ENCODE measurements at regions not wholly inside any gene's neighbourhood (a gene's known extent, or its start where the extent isn't known, plus 50 kb on each side); places are given as distances from the start of the nearest gene placed in this dataset.

DNA sequence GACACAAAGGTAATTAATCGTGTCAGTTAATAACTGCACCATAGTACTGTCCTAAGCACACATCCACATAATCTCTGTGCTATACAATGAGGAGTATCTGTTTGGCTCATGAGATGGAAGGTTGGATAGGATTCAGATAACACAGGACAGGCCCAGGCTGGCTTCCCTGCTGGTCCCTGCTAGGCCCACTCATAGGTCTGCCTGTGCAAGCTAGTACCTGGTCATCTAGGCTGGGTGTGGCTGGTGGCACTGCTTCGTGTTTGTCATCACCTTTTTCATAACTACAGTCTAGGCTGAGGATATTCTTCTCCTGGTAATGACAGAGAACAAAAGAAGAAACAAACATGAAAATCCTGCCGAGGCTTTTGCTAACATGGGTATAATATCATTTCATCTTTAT lies 392.8 kb downstream of the TRIB2 start:
- WGBS (ENCODE audit: insufficient coverage, insufficient replicate concordance, low lambda C conversion rate, missing lambda C conversion rate) = 0% methylated on average over 3 of the region's 3 CpGs
- no peaks in the 10 kb centered on the region for H4K20me1 ChIP-seq (ENCODE audit: control insufficient read depth, insufficient read depth)
- SMC1A ChIA-PET (ENCODE audit: uncharacterized antibody, unreplicated experiment) = no interaction called here
- RAD21 ChIA-PET (ENCODE audit: unreplicated experiment) = no interaction called here
- BruUV-seq (replicated peaks) = no TSS peak
- TF ChIP-seq ETV6 (conservative IDR thresholded peaks at IDR 0.05 in 1 of 2, IDR thresholded peaks at IDR 0.05 in 1 of 2; ENCODE audit: borderline replicate concordance in 1 of 2, low read depth in 1 of 2) = no peak
- TF ChIP-seq CBFB (IDR thresholded peaks at IDR 0.05; ENCODE audit: low read depth) = no peak
- no peak for TF ChIP-seq MYB (IDR thresholded peaks at IDR 0.05; ENCODE audit: borderline replicate concordance, low read depth, low read length)
- TF ChIP-seq KLF5 (IDR thresholded peaks at IDR 0.05; ENCODE audit: partially characterized antibody) = no peak
- TF ChIP-seq RFX5 (IDR thresholded peaks at IDR 0.05; ENCODE audit: low read depth, low read length) = no peak
- TF ChIP-seq EGR1 (IDR thresholded peaks at IDR 0.05; ENCODE audit: borderline replicate concordance in 1 of 2, low read depth in 2 of 2, low read length in 2 of 2) = no peak
- TF ChIP-seq, protein P1, sequence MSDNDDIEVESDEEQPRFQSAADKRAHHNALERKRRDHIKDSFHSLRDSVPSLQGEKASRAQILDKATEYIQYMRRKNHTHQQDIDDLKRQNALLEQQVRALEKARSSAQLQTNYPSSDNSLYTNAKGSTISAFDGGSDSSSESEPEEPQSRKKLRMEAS (IDR thresholded peaks at IDR 0.05; ENCODE audit: low read depth, low read length) = no peak
- TF ChIP-seq HCFC1 (IDR thresholded peaks at IDR 0.05; ENCODE audit: low read length) = no peak
- H3K79me2 ChIP-seq (ENCODE audit: control insufficient read depth, insufficient read depth, low read length) = no peaks in the 10 kb centered on the region
- H3K9ac ChIP-seq (ENCODE audit: control insufficient read depth, insufficient read depth, low read length) = no peak overlapping the region
- no peak for DNase-seq (ENCODE audit: low read depth, low spot score)
- no peak overlapping the region for H3K4me3 ChIP-seq
- no peak for FAIRE-seq
- in situ Hi-C loops (cut with MboI) (no loop called here), intact Hi-C loops (cut with micrococcal nuclease; ENCODE audit: unreplicated experiment) (no loop called here)
- no peaks in the 10 kb centered on the region for H3K4me1 ChIP-seq (ENCODE audit: control insufficient read depth, insufficient read depth, low read length)
- no peak overlapping the region for H2AFZ ChIP-seq (ENCODE audit: control insufficient read depth, low read depth, low read length)
- CTCF ChIA-PET = no interaction called here
- POLR2A ChIA-PET = no interaction called here
- H3K27me3 ChIP-seq (replicated peaks in 1 of 2; ENCODE audit: control insufficient read depth in 2 of 2, insufficient read depth in 2 of 2, low read length in 1 of 2) = no peaks in the 10 kb centered on the region
- no peak overlapping the region for H3K4me2 ChIP-seq (ENCODE audit: control insufficient read depth, insufficient read depth)
- no peak for ATAC-seq
- H3K27ac ChIP-seq (ENCODE audit: control insufficient read depth, insufficient read depth) = no peak overlapping the region
- no peaks in the 10 kb centered on the region for H3K9me3 ChIP-seq (replicated peaks; ENCODE audit: control insufficient read depth, insufficient read depth, low read length)
- H3K36me3 ChIP-seq (ENCODE audit: control insufficient read depth in 2 of 2, insufficient read depth in 2 of 2, low read length in 1 of 2) = no peaks in the 10 kb centered on the region

DNA sequence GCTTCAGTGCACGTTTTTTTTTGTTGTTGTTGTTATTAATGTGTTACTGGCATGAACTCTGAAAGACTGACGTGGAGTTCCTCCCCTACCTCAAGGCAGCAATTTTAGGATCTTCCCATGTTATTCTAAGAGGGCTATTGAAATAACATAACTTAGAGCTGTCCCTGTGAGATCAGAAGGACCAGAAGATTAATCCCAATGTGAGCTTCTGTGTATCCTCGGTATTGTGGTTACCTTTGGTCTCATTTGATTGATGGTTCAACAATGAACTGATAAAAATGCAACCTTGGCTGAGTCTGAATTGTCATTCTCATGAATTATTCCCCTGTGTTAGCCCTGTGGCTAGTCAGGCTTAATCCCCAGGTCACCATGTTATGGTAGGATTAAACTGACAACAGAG lies 394.1 kb downstream of the TRIB2 start:
- SMC1A ChIA-PET (ENCODE audit: uncharacterized antibody, unreplicated experiment) = no interaction called here
- no peaks in the 10 kb centered on the region for H3K4me1 ChIP-seq (ENCODE audit: control insufficient read depth, insufficient read depth, low read length)
- H3K9ac ChIP-seq (ENCODE audit: control insufficient read depth, insufficient read depth, low read length) = no peak overlapping the region
- H3K4me3 ChIP-seq = no peak overlapping the region
- no peaks in the 10 kb centered on the region for H3K36me3 ChIP-seq (ENCODE audit: control insufficient read depth in 2 of 2, insufficient read depth in 2 of 2, low read length in 1 of 2)
- H2AFZ ChIP-seq (ENCODE audit: control insufficient read depth, low read depth, low read length) = no peak overlapping the region
- no peaks in the 10 kb centered on the region for H3K27me3 ChIP-seq (replicated peaks in 1 of 2; ENCODE audit: control insufficient read depth in 2 of 2, insufficient read depth in 2 of 2, low read length in 1 of 2)
- FAIRE-seq = no peak
- ATAC-seq = no peak
- no peak overlapping the region for H3K4me2 ChIP-seq (ENCODE audit: control insufficient read depth, insufficient read depth)
- BruUV-seq (replicated peaks) = no TSS peak
- POLR2A ChIA-PET = no interaction called here
- H3K9me3 ChIP-seq (replicated peaks; ENCODE audit: control insufficient read depth, insufficient read depth, low read length) = no peaks in the 10 kb centered on the region
- RAD21 ChIA-PET (ENCODE audit: unreplicated experiment) = no interaction called here
- H4K20me1 ChIP-seq (ENCODE audit: control insufficient read depth, insufficient read depth) = no peaks in the 10 kb centered on the region
- no peaks in the 10 kb centered on the region for H3K79me2 ChIP-seq (ENCODE audit: control insufficient read depth, insufficient read depth, low read length)
- no peak overlapping the region for H3K27ac ChIP-seq (ENCODE audit: control insufficient read depth, insufficient read depth)
- CTCF ChIA-PET = no interaction called here
- DNase-seq (ENCODE audit: low read depth, low spot score) = no peak
- intact Hi-C loops (cut with micrococcal nuclease; ENCODE audit: unreplicated experiment) = no loop called here
- WGBS (ENCODE audit: insufficient coverage, insufficient replicate concordance, low lambda C conversion rate, missing lambda C conversion rate) = 0% methylated on average over 3 of the region's 3 CpGs
- in situ Hi-C loops (cut with MboI) = no loop called here
- TF ChIP-seq YBX1 (IDR thresholded peaks at IDR 0.05) (no peak), RBBP5 (conservative IDR thresholded peaks at IDR 0.05) (no peak), MEF2B (IDR thresholded peaks at IDR 0.05; ENCODE audit: partially characterized antibody, poor library complexity, severe bottlenecking) (no peak), CBX3 (IDR thresholded peaks at IDR 0.05; ENCODE audit: borderline replicate concordance, low read depth) (no peak), CBX5 (IDR thresholded peaks at IDR 0.05; ENCODE audit: low read depth) (no peak), TBL1XR1 (IDR thresholded peaks at IDR 0.05; ENCODE audit: low read depth, low read length) (no peak), ZSCAN29 (IDR thresholded peaks at IDR 0.05) (no peak), STAT3 (IDR thresholded peaks at IDR 0.05; ENCODE audit: low read depth, low read length) (no peak), POLR2AphosphoS2 (IDR thresholded peaks at IDR 0.05; ENCODE audit: low read depth, low read length) (no peak)
- TF ChIP-seq, protein P2, sequence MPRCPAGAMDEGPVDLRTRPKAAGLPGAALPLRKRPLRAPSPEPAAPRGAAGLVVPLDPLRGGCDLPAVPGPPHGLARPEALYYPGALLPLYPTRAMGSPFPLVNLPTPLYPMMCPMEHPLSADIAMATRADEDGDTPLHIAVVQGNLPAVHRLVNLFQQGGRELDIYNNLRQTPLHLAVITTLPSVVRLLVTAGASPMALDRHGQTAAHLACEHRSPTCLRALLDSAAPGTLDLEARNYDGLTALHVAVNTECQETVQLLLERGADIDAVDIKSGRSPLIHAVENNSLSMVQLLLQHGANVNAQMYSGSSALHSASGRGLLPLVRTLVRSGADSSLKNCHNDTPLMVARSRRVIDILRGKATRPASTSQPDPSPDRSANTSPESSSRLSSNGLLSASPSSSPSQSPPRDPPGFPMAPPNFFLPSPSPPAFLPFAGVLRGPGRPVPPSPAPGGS (IDR thresholded peaks at IDR 0.05; ENCODE audit: borderline replicate concordance, insufficient read depth, low read depth, low read length, poor library complexity, severe bottlenecking) = no peak
